SK-N-SH (cell line): ENCODE measurements at regions not wholly inside any gene's neighbourhood (a gene's known extent, or its start where the extent isn't known, plus 50 kb on each side); places are given as distances from the start of the nearest gene placed in this dataset.

ENCODE experiments used
- CTCF ChIA-PET: fragments of 300-600, 350-600 bp; formaldehyde crosslinking; extraction: SDS; loops from one replicate; lab custom pipeline; 2021; lab: Yijun Ruan, JAX
- POLR2A ChIA-PET: fragments of 350-600 bp; sonication (Branson Sonifier 250); formaldehyde crosslinking; extraction: SDS; loops from one replicate; lab custom pipeline; 2020; ENCODE audit warnings: antibody characterized with exemption, inconsistent platforms; lab: Yijun Ruan, JAX
- DNase-seq: peaks from one replicate; pipeline ENCODE4 v3.0.0; 2012
- H2AFZ ChIP-seq: fragments of 200-600 bp; sonication (generic); 2 replicates; pipeline ENCODE4 v1.8.1; 2016; ENCODE audit warnings: antibody characterized with exemption, mild to moderate bottlenecking, low read depth
- H3F3A ChIP-seq: fragments of 200-600 bp; sonication (generic); replicated peaks from 2 replicates; pipeline ENCODE3; 2016; ENCODE audit warnings: antibody characterized with exemption, mild to moderate bottlenecking; ENCODE audit not compliant: insufficient read depth
- H3K27ac ChIP-seq, 2 experiments: fragments of 200-500 bp in 1 of 2; fragments of 200-600 bp in 1 of 2; sonication (Bioruptor generic) in 1 of 2; sonication (generic), shearing (Covaris generic) in 1 of 2; 2 replicates each; pipeline versions ENCODE4 v1.5.1 to v1.6.1; 2014 to 2016; ENCODE audit warnings: low read depth in 2 of 2, inconsistent platforms in 1 of 2, low read length in 1 of 2, mild to moderate bottlenecking in 1 of 2, mixed read lengths in 1 of 2
- H3K27me3 ChIP-seq: fragments of 200-600 bp; sonication (generic), shearing (Covaris generic); 2 replicates; pipeline ENCODE4 v1.6.1; 2016; ENCODE audit warnings: mixed run types; ENCODE audit not compliant: insufficient read depth
- H3K36me3 ChIP-seq, 2 experiments: fragments of 200-500 bp in 1 of 2; fragments of 200-600 bp in 1 of 2; sonication (Bioruptor generic) in 1 of 2; sonication (generic) in 1 of 2; replicated peaks in 1 of 2; 2 replicates each; pipeline versions ENCODE3 to v1.5.1; 2014 to 2016; ENCODE audit warnings: low read length in 1 of 2, mild to moderate bottlenecking in 1 of 2; ENCODE audit not compliant: insufficient read depth in 2 of 2, control insufficient read depth in 1 of 2
- H3K4me1 ChIP-seq, 2 experiments: fragments of 200-500 bp in 1 of 2; fragments of 200-600 bp in 1 of 2; sonication (Bioruptor generic) in 1 of 2; sonication (generic), shearing (Covaris generic) in 1 of 2; 2 replicates each; pipeline versions ENCODE4 v1.5.1 to v1.6.1; 2014 to 2016; ENCODE audit warnings: low read depth in 1 of 2, low read length in 1 of 2, mixed run types in 1 of 2; ENCODE audit not compliant: insufficient read depth in 2 of 2, control insufficient read depth in 1 of 2
- H3K4me2 ChIP-seq: fragments of 200-600 bp; sonication (generic), shearing (Covaris generic); 2 replicates; pipeline ENCODE4 v1.6.1; 2017; ENCODE audit warnings: mixed run types
- H3K4me3 ChIP-seq, 2 experiments: fragments of 200-500 bp in 1 of 2; fragments of 200-600 bp in 1 of 2; sonication (Bioruptor generic) in 1 of 2; sonication (generic), shearing (Covaris generic) in 1 of 2; 2 replicates each; pipeline versions ENCODE4 v1.5.1 to v1.8.1; 2014 to 2016; ENCODE audit warnings: low read depth in 2 of 2, inconsistent platforms in 1 of 2, low read length in 1 of 2, mild to moderate bottlenecking in 1 of 2, mixed read lengths in 1 of 2, moderate library complexity in 1 of 2
- H3K79me2 ChIP-seq: fragments of 200-600 bp; sonication (generic); 2 replicates; pipeline ENCODE4 v1.8.1; 2017; ENCODE audit warnings: mild to moderate bottlenecking; ENCODE audit not compliant: insufficient read depth
- H3K9ac ChIP-seq: fragments of 200-600 bp; sonication (generic); 2 replicates; pipeline ENCODE4 v1.6.1; 2017; ENCODE audit warnings: mixed run types
- H3K9me2 ChIP-seq: fragments of 200-600 bp; sonication (generic); 2 replicates; pipeline ENCODE4 v1.6.1; 2017; ENCODE audit warnings: mixed run types
- H3K9me3 ChIP-seq: fragments of 200-600 bp; sonication (generic); 2 replicates; pipeline ENCODE4 v1.6.1; 2017; ENCODE audit warnings: mixed run types, mild to moderate bottlenecking, moderate library complexity
- H4K20me1 ChIP-seq: fragments of 200-600 bp; sonication (generic); 2 replicates; pipeline ENCODE4 v1.6.1; 2017; ENCODE audit warnings: mild to moderate bottlenecking, mixed run types; ENCODE audit not compliant: insufficient read depth
- CHD2 ChIP-seq: fragments of 150-350 bp; IDR thresholded peaks from 2 replicates; pipeline ENCODE4 v1.6.1; 2018; ENCODE audit warnings: low read length; ENCODE audit not compliant: partially characterized antibody
- ELF1 ChIP-seq: IDR thresholded peaks from 2 replicates; pipeline ENCODE4 v1.4.0; 2012
- EP300 ChIP-seq, 2 experiments: IDR thresholded peaks; 2 replicates each; pipeline versions ENCODE4 v1.4.0 to v1.6.1; 2012; ENCODE audit warnings: borderline replicate concordance in 1 of 2, low read depth in 1 of 2, low read length in 1 of 2
- EZH2phosphoT487 ChIP-seq: fragments of 200-600 bp; sonication (generic); IDR thresholded peaks from 2 replicates; pipeline ENCODE4 v1.6.1; 2017; ENCODE audit warnings: low read depth, mixed run types, mild to moderate bottlenecking, antibody characterized with exemption, moderate library complexity, borderline replicate concordance
- FOSL2 ChIP-seq: IDR thresholded peaks from 2 replicates; pipeline ENCODE4 v1.4.0; 2012; ENCODE audit warnings: low read depth, mild to moderate bottlenecking, moderate library complexity, borderline replicate concordance
- FOXM1 ChIP-seq: IDR thresholded peaks from 2 replicates; pipeline ENCODE4 v1.4.0; 2012; ENCODE audit warnings: low read depth, mild to moderate bottlenecking
- GATA2 ChIP-seq: sonication (generic); formaldehyde crosslinking; IDR thresholded peaks from 2 replicates; pipeline ENCODE4 v1.5.0; 2020; ENCODE audit warnings: mild to moderate bottlenecking, missing genetic modification reagents
- MAX ChIP-seq: IDR thresholded peaks from 2 replicates; pipeline ENCODE4 v1.4.0; 2012; ENCODE audit warnings: low read depth
- MXI1 ChIP-seq: IDR thresholded peaks from 2 replicates; pipeline ENCODE4 v1.6.1; 2012; ENCODE audit warnings: mild to moderate bottlenecking, low read depth, low read length, improper control_type of control experiment
- NRF1 ChIP-seq: IDR thresholded peaks from 2 replicates; pipeline ENCODE4 v1.6.1; 2012; ENCODE audit warnings: low read depth, mild to moderate bottlenecking, low read length
- POLR2AphosphoS5 ChIP-seq: IDR thresholded peaks from 2 replicates; pipeline ENCODE4 v1.6.1; 2012; ENCODE audit warnings: low read depth, low read length
- RAD21 ChIP-seq: IDR thresholded peaks from 2 replicates; pipeline ENCODE4 v1.6.1; 2012; ENCODE audit warnings: mild to moderate bottlenecking, low read length
- SIN3A ChIP-seq: IDR thresholded peaks from 2 replicates; pipeline ENCODE4 v1.6.1; 2012; ENCODE audit warnings: low read depth, mild to moderate bottlenecking, low read length, moderate library complexity, borderline replicate concordance
- TAF1 ChIP-seq: IDR thresholded peaks from 2 replicates; pipeline ENCODE4 v1.6.1; 2012; ENCODE audit warnings: low read depth, mild to moderate bottlenecking, low read length, moderate library complexity, borderline replicate concordance
- TEAD4 ChIP-seq: IDR thresholded peaks from 2 replicates; pipeline ENCODE4 v1.4.0; 2012; ENCODE audit warnings: mild to moderate bottlenecking, borderline replicate concordance; ENCODE audit not compliant: insufficient read depth
- WGBS: methylation state at CpG from one replicate; pipeline ENCODE4 v1.1.6; 2017; ENCODE audit warnings: low lambda C conversion rate; 5-methylcytosine and 5-hydroxymethylcytosine counted together
- TF ChIP-seq, protein P1 (sequence below): fragments of 200-600 bp; sonication (generic); IDR thresholded peaks from 2 replicates; pipeline ENCODE4 v1.6.1; 2017; ENCODE audit warnings: antibody characterized with exemption, mild to moderate bottlenecking, moderate library complexity
- TF ChIP-seq, protein P2 (sequence below): fragments of 150-350 bp; IDR thresholded peaks from 2 replicates; pipeline ENCODE4 v1.6.1; 2016; ENCODE audit warnings: mild to moderate bottlenecking, low read depth, low read length
- TF ChIP-seq, protein P3 (sequence below): fragments of 150-350 bp; IDR thresholded peaks from 2 replicates; pipeline ENCODE4 v1.6.1; 2017; ENCODE audit warnings: antibody characterized with exemption, low read length, low read depth, borderline replicate concordance
- TF ChIP-seq, protein P4 (sequence below): IDR thresholded peaks from 2 replicates; pipeline ENCODE4 v1.6.1; 2012; ENCODE audit warnings: mild to moderate bottlenecking, low read depth, low read length, moderate library complexity
- TF ChIP-seq, protein P5 (sequence below): IDR thresholded peaks from 2 replicates; pipeline ENCODE4; 2012

DNA sequence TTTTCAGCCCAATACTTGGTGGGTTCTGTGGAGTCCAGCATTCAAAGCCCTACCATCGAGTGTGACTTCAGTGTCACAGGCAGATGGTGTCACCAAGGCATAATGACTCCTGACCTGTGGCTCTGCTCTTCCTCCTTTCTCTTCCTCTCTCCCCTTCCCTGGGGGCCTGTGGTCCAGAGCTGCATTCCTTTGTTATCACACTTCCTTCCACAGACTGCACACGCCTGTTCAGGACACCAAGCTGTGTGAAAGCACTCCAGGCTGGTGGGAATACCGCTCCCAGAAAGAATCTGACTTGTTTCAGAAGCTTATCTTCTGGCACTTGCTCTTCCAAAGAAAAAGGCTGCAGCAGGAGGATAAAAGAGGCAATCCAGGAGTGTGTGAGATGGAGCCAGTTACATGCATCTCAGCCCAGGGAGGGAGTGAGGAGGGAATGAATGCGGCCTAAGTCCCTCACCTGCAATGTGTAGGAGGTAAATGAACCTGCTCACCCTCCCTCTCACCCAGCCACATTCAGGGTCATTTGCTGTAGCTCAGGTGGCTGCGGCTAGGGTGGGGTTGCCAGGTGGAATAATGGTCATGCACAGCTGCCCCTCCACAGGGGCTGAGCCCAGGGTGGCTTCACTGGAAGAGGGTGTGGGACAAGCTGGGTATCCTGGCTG, 79.3 kb downstream of the ADAMTS15 start:
- H3K79me2 ChIP-seq, result no peaks in the 10 kb centered on the region
- no peak overlapping the region for H3K4me2 ChIP-seq
- H3K27me3 ChIP-seq, result no peaks in the 10 kb centered on the region
- H3K9me2 ChIP-seq, result no peaks in the 10 kb centered on the region
- ChIA-PET POLR2A (no interaction called here), CTCF (interaction anchor here (1.0 to 1.4 kb wide), 2 partner anchors 97 to 334 kb away, joined by 3 to 4 read pairs; no protein-coding TSS in a partner anchor)
- TF ChIP-seq POLR2AphosphoS5, result no peak
- TF ChIP-seq, protein P1, sequence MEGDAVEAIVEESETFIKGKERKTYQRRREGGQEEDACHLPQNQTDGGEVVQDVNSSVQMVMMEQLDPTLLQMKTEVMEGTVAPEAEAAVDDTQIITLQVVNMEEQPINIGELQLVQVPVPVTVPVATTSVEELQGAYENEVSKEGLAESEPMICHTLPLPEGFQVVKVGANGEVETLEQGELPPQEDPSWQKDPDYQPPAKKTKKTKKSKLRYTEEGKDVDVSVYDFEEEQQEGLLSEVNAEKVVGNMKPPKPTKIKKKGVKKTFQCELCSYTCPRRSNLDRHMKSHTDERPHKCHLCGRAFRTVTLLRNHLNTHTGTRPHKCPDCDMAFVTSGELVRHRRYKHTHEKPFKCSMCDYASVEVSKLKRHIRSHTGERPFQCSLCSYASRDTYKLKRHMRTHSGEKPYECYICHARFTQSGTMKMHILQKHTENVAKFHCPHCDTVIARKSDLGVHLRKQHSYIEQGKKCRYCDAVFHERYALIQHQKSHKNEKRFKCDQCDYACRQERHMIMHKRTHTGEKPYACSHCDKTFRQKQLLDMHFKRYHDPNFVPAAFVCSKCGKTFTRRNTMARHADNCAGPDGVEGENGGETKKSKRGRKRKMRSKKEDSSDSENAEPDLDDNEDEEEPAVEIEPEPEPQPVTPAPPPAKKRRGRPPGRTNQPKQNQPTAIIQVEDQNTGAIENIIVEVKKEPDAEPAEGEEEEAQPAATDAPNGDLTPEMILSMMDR, result no peak
- TF ChIP-seq CHD2, result no peak
- TF ChIP-seq, protein P2, sequence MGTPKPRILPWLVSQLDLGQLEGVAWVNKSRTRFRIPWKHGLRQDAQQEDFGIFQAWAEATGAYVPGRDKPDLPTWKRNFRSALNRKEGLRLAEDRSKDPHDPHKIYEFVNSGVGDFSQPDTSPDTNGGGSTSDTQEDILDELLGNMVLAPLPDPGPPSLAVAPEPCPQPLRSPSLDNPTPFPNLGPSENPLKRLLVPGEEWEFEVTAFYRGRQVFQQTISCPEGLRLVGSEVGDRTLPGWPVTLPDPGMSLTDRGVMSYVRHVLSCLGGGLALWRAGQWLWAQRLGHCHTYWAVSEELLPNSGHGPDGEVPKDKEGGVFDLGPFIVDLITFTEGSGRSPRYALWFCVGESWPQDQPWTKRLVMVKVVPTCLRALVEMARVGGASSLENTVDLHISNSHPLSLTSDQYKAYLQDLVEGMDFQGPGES, result no peak
- no peak for TF ChIP-seq TAF1
- no peak for TF ChIP-seq ELF1
- no peak for TF ChIP-seq FOXM1
- TF ChIP-seq GATA2 (CRISPR knock-in tag), result no peak
- TF ChIP-seq MXI1, result no peak
- TF ChIP-seq MAX, result no peak
- TF ChIP-seq EP300 (IDR thresholded peaks at IDR 0.05; ENCODE audit: borderline replicate concordance in 1 of 2, low read depth in 1 of 2, low read length in 1 of 2), result no peak
- TF ChIP-seq SIN3A, result no peak
- TF ChIP-seq RAD21, result no peak
- TF ChIP-seq, protein P3, sequence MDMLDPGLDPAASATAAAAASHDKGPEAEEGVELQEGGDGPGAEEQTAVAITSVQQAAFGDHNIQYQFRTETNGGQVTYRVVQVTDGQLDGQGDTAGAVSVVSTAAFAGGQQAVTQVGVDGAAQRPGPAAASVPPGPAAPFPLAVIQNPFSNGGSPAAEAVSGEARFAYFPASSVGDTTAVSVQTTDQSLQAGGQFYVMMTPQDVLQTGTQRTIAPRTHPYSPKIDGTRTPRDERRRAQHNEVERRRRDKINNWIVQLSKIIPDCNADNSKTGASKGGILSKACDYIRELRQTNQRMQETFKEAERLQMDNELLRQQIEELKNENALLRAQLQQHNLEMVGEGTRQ, result no peak
- TF ChIP-seq TEAD4, result no peak
- TF ChIP-seq, protein P4, sequence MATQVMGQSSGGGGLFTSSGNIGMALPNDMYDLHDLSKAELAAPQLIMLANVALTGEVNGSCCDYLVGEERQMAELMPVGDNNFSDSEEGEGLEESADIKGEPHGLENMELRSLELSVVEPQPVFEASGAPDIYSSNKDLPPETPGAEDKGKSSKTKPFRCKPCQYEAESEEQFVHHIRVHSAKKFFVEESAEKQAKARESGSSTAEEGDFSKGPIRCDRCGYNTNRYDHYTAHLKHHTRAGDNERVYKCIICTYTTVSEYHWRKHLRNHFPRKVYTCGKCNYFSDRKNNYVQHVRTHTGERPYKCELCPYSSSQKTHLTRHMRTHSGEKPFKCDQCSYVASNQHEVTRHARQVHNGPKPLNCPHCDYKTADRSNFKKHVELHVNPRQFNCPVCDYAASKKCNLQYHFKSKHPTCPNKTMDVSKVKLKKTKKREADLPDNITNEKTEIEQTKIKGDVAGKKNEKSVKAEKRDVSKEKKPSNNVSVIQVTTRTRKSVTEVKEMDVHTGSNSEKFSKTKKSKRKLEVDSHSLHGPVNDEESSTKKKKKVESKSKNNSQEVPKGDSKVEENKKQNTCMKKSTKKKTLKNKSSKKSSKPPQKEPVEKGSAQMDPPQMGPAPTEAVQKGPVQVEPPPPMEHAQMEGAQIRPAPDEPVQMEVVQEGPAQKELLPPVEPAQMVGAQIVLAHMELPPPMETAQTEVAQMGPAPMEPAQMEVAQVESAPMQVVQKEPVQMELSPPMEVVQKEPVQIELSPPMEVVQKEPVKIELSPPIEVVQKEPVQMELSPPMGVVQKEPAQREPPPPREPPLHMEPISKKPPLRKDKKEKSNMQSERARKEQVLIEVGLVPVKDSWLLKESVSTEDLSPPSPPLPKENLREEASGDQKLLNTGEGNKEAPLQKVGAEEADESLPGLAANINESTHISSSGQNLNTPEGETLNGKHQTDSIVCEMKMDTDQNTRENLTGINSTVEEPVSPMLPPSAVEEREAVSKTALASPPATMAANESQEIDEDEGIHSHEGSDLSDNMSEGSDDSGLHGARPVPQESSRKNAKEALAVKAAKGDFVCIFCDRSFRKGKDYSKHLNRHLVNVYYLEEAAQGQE, result no peak
- no peak for TF ChIP-seq NRF1
- TF ChIP-seq EZH2phosphoT487, result no peak
- TF ChIP-seq, protein P5, sequence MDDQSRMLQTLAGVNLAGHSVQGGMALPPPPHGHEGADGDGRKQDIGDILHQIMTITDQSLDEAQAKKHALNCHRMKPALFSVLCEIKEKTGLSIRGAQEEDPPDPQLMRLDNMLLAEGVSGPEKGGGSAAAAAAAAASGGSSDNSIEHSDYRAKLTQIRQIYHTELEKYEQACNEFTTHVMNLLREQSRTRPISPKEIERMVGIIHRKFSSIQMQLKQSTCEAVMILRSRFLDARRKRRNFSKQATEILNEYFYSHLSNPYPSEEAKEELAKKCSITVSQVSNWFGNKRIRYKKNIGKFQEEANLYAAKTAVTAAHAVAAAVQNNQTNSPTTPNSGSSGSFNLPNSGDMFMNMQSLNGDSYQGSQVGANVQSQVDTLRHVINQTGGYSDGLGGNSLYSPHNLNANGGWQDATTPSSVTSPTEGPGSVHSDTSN, result no peak
- no peak for TF ChIP-seq FOSL2
- H3K36me3 ChIP-seq, result no peaks in the 10 kb centered on the region
- H2AFZ ChIP-seq, result no peak overlapping the region
- no peaks in the 10 kb centered on the region for H3F3A ChIP-seq
- WGBS, result 79% methylated on average over 5 of the region's 5 CpGs
- DNase-seq, result no peak
- no peak overlapping the region for H3K4me3 ChIP-seq
- H3K9ac ChIP-seq, result no peak overlapping the region
- no peaks in the 10 kb centered on the region for H3K9me3 ChIP-seq
- no peak overlapping the region for H3K27ac ChIP-seq
- no peaks in the 10 kb centered on the region for H4K20me1 ChIP-seq
- H3K4me1 ChIP-seq, result peaks cover 4 to 7% of the 10 kb centered on the region in 2 experiments; a peak in 1 of 4 replicates
